ENCODE measurements at regions not wholly inside any gene's neighbourhood (a gene's known extent, or its start where the extent isn't known, plus 50 kb on each side); places are given as distances from the start of the nearest gene placed in this dataset.
A peak's percentile ranks its signal among the peaks of the same experiment; 100 is the strongest.

DNA sequence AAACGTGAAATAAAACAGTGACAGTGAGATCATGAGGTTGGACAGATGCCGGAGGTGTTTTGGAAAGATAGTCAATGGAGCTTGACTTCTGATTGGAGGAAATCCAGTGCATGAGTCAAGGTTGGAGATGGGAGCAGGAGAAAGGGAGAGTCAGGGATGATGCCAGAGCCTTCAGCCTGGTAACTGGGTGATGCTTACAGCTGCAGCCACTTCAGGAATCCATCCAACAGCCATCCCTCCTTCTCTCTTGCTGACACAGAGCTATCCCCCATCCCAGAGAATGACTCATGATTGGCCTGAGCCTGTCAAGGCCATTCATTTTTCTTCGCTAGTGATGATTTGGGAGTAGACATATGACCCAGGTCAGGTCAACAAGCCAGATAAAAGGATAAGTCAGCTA, 112.8 kb downstream of the SAMD5 start:
- no peak for DNase-seq

DNA sequence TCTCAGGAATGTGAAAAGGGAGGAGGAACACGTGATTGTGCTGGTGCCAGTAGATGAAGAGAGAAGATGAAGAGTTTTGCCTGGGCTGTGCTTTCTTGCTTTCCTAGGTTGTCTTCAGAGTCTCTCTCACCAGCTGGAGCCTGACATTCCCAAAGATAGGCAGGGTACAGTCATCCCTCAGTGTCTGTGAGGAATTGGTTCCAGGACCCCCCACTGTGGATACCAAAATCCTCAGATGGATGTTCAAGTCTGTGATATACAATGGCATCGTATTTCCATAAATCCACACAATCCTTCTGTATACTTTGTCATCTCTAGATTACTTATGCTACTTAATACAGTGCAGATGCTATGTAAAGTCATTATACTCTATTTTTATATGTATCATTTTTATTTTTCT, 113.5 kb downstream of the SAMD5 start:
- no peak for DNase-seq

DNA sequence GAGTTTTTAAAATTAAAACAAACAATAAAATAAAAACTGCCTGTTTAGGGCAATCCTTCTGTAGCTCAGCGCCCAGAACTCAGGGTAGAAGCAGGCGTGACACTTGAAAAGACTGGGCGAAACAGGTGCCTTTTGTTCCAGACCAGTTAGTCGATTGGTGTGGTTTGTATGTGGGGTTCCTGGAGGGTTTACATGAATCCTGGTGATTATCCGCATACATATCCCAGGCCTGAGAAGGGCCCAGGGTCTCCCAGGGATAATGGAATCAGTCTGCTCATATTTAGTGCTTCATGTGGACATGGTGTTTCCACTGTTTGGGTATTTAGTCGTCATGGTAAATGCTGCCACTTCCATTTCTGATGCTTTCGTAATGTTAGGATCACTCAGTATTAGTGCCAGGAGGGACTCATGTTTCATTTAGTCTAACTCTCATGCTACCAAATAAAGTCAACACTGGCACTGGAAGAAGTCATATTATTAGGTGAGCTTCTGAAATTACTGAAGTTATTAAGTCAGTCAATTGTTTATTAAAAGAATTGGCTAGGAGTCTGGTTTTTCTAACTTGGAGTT, 116.5 kb downstream of the SAMD5 start:
- DNase-seq = no peak

DNA sequence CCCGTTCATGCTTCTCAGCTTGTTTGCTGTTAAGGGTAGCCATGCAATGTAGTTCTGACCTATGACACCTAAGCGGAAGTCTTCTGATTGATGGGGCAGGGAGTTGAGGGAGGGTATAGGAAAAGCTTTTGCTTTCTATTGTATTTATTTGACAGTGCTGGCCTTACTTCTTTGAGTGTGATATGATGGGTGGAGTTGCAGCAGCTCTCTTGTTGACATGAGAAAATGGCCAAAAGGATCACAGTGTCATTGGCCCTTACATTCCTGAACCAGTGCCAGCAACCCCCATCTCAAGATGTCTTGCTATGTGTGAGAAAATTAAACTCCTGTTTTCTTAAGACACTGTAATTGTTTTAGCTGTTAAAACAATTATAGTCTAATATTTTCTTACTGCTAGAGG, 117.5 kb downstream of the SAMD5 start:
- DNase-seq = no peak

DNA sequence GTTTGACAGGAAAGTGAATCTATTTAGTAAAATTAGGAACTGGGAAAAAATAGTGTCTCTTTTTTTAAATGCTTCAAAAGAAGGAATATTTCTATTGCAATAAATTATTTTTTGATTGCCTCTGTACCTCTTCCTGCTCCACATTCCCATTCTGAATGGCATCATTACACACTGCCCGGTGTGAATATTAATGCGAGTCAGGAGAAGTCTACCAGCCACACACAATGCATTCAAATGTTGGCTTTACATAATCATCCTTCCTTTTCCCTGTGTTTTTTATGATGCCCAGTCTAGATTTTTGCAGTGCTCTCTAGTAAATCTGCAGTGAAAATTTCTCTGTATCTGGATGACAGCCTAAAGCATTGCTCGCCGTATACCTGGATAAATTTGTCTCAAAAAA, 118.9 kb downstream of the SAMD5 start:
- no peak for DNase-seq

DNA sequence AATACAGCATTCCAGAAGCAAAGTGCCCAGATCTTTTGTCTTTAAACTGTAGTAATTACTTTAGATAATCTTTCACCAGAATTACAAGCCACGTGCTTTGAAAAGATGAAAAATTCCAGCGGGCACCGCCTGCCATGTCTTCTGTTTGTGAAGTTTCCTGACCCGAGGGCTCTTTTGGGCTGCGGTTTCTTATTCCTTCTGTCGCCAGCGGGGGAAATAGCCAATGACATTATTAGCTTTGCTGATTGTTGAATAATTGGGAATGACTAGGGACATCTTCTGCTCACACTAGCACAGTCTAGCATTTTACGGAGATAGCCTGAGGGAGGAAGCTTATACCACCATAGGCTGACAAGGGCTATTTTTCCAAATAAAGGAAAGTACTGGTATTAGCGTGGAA, 124.7 kb downstream of the SAMD5 start:
- no peak for DNase-seq

DNA sequence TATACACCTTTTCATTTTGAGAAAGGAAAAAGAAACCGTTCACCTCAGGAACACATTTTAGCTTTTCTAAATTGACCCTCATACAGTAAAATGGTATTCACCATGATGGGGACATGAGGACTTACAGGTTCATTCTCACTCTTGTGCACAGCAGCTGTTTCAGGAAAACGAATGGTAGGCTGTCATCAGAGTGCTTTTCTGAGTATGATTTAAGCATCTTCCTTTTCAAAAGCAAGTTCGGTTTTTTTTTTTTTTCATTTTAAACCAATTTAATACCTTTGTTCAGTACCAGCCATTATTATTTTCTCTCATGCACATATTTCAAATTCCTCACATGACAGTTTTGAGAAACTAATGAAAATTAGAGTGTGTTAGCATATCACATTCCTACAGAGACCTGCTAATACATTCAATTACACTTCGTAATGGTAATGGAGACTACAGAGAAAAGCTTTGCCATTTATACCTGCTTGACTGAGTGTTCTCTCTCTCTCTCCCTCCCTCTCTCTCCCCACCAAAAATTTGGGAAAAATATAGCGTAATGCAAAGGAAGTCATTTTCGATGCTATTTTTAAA, 129.2 kb downstream of the SAMD5 start:
- no peak for DNase-seq

DNA sequence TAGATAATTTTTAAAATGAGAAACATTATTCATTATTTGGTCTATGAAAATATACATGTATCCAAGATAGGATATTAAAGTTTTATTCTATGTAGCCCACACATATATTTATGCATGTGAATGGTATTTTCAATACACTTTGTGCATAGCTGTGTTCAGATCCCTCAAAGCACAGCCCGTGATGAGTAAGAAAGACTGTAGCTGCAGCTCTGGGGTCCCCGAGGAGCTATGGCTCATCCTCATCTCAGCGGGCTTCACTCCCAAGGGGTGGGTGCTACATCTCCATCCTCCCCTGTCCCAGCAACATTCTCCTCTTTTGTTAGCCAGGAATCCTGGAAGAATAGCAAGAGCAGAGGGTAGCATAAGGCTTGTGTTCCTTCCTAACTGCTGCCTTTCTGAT, 130.8 kb downstream of the SAMD5 start:
- DNase-seq = no peak

DNA sequence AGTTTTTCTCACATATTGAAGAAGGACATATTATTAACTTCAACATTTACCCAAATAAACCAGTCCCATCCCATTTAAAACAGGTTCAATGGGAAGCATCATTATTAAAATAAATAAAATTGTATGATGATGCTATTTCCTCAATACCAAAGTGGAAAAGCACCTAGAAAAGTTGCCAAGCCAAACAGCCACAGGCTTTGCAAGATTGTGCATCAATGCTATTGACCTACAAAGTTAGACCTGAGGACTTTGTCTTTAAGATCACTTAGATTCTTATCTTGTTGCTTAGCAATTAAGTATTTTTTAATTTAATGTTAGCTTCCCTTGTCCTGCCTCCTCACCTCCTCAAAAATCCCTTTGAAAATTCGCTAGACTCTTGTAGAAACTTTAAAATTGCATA, 132.1 kb downstream of the SAMD5 start:
- DNase-seq = no peak

DNA sequence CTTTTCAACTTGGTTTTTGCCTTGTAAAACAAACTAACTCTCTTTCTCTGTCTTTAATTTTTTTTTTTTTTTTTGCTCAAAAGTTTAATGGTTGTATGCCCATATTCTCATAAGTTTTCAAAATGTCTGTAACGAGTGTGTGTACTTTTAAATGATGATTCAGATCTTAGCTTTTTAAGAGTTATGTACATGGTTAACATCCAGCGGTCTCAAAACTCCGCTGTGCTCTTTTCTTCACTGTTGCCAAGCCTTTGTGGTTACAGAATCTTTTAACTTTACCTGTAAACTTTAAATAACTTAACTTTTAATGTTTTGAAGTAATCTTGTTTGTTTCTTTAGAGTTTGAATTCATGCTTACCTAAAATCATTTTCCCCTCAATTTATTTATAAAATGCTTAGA, 133.0 kb downstream of the SAMD5 start:
- no peak for DNase-seq

DNA sequence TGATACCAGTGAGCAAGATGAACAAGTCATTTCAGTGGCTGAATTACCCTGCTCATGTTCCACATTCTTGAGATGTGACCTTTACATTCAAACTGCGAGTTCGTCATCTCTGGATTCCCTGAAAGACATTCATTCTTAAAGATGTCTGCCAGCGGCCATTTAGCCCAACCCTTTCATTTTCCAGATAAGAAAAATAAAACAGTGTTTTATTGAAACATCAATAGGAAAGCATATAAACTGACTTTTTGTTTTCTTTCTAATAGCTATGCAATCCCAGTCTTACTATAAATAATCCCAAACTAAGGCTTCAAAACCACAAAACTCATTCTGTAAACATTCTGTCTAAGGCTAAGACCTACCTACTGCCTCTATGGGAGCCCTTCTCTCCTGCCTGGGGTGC, 134.0 kb downstream of the SAMD5 start:
- peak in 1 of 2 donors; percentile 17 for DNase-seq

DNA sequence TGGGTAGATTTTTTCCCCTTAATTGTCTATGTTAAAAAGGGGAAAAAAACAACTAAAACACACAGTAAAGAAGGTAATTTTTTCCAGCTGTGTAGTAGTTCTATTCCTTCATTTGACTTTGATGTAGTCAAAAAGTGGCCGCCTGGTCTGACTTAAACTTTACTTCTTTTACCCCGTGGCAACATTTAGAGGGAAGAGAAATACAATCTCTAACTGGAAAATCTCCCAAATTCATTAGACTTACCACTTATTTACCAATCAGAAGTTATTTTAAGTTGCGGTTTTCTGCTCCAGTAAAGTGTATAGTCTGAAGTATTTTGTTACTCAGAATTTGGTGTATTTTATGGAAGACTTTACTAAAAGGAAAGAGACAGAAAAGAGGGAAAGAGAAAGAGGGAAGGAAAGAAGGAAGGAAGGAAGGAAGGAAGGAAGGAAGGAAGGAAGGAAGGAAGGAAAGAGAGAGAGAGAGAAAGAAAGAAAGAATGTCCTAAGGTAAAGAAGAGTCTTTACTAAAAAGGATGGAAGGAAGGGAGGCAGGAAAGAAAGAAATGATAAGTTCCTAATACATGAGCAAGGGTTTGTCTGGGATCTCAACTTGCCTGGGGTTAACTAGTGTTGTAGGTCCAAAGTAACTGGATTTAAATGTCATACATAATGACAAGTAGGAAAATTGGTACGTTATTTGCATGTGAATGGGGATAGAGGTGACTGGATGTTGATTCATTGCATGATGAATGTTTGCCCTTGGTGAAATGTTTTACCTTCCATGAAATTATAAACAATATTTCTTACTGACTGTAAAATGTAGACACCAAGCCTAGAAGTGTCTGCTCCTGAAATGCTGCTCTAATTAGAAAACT, 135.1 kb downstream of the SAMD5 start:
- DNase-seq = no peak

DNA sequence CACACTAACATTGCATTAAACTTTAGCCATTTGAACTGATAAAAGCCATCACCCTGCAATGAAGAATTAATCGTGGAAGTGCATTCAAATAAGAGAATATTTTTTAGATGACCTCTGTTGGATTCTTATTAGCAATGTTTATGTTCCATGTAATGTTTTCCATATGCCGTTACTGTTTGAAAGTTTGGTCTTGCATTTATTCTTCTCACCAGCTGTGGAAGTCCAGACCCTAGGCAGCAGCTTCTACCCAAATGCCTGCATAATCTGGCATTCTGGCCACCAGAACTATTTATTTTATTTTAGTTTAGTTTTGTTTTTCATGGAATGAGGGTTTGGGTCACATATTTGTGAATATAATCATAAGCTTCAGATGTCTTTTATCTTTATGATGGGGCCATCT, 140.4 kb downstream of the SAMD5 start:
- DNase-seq = peak; percentile 32 to 45

DNA sequence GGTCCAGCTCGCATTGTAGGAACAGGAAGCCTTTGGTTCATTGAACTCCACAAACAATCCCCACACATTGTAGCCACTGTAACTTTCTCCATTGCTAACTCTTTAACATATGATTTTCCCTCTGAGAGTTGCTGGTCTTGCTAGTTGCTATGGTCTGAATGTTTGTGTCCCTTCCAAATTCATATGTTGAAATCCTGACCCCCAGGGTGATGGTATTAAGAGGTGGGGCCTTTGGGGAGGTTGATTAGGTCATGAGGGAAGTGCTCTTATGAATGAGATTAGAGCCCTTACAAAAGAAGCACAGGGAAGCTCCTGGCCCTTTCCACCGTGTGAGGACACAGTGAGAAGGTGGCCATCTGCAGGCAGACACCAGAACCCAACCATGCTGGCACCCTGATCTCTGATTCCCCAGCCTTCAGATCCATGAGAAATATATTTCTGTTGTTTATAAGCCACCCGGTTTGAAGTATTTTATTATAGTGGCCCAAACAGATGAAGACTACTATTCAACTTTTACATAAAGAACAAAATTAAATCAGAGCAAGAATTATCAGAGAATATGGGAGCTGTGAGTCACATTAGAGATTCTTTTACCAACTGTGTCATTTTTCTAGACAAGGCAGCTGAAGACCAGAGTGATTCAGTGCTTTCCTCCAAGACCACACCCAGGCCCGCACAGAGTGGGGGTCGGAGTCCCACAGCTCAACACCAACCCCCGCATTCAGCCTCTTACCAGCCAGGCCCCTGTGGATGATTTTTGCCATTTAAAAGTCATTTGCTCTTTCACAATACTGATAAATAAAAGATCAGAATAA, 143.0 kb downstream of the SAMD5 start:
- DNase-seq = peak; percentile 61 to 70

DNA sequence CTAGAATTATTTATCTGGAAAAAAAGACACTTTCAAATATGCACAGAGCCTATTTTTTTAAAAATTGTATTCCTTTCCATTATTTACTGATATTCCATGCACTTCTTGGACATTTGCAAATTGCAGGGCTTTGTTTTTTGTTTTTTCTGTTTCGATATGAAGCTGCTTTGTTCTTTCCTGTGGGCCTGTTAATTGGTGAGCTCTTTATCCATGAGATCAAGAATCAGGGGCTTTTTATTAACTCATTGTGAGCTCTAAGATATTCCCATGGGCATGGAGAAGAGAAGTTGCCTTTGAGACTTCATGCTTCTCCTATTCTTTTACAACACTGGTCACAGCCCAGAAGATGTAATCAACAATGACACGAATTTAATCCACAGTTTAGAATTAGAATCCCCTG, 145.1 kb downstream of the SAMD5 start:
- DNase-seq = no peak

DNA sequence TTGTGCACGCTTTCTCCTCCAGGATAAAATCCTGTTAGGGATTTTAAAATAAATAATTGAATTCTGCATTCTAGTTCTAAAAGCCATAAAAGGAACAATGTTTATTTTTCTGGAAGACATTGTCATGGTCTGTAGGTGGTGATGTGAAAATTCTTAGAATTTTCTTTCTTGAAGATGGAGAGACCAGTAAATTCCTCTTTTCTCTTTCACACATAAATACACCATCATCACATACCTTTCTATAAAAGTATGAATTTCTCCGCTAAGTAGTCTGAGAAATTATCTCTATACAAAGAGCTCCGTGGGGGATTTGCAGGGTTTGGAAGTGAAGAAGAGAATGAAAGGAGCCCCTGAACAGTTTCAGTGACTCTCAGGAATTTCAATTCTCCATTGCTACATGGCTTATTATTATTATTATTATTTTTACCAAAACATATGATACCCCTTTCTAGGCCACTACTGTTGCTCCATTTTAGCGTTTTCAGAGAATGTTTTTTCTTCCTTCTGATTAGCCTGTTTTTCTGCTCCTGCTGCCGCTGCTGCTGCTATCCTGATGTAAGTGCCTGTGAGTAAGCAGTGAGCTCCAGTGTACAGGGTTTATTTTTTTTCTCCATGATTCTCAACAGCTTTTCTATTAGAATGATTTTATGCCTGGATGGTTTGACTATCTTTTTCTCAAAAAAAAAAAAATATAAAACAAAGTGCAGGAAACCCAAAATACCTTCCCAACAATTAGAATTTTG, 145.8 kb downstream of the SAMD5 start:
- DNase-seq = no peak

DNA sequence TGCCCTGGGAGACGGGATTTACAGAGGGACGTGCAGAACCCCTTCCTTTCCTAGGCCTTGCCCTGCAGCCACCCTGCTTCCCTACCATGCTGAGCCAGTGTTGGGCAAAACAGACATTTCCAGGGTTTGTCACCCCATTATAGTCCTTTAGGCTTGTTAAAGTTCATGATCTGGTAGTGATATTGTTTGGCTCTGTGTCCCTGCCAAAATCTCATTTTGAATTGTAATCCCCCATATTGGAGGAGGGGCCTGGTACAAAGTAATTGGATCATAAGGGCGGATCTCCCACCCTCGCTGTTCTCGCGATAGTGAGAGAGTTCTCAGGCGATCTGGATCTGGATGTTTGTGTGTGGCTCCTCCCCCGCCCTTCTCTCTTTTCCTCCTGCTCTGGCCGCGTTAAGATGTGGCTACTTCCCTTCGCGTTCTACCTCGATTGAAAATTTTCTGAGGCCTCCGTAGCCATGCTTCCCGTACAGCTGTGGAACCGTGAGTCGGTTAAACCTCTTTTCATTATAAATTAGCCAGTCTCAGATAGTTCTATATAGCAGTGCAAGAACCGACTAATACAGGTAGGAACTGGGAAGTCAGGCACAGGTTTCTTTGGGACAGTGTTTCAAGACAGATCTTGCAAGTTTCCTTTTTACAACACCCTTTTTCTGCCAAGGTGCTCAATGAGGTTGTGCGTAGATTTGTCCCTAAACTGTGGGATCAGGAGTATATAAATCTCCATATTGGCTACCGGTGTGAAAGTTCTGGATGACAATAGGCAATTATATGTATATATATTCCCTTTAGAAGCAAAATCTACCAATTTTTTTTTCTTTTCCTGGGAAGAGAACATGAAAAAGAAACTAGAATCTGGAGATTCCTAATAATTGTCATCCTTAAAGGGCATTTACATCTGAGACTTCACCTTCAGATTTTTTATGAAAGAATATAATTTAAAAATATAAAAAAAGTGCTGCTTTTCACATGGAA, 152.1 kb downstream of the SAMD5 start:
- DNase-seq = no peak

DNA sequence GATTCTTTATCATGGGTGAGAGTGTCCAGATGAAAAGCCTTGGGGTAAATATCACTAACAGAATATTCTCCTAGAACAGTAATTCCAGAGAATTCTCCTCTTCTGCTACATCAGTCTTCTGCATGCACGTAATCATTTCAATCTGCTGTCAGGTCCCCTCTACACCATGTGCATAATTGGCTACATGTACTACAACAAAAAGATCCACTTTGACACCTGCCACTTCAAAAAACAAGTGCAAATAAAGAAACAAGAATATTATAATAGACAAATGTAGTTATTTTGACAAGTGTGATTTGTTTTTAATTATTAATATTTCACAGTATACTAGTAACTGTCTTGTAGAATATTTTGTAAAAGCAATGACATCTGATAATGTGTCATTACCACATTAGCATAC, 154.2 kb downstream of the SAMD5 start:
- no peak for DNase-seq

DNA sequence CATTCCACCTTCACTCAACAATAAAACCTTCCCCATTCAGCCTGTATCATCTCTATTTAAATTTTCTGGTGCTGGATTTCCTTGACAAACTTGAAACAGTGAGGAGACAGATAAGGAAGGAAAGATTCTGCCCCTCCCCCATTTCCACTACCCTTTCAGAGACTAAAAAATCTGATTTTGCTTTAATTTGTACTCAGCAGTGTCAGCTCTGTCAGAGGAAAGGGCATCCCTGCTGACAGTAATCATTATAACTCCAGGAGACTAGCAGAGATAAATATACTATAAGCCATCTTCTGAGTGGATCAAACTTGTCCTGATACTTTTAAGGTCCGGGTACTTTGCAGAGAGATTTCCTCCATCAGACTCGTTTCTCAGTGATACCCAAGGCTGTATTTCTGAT, 155.6 kb downstream of the SAMD5 start:
- DNase-seq = no peak

DNA sequence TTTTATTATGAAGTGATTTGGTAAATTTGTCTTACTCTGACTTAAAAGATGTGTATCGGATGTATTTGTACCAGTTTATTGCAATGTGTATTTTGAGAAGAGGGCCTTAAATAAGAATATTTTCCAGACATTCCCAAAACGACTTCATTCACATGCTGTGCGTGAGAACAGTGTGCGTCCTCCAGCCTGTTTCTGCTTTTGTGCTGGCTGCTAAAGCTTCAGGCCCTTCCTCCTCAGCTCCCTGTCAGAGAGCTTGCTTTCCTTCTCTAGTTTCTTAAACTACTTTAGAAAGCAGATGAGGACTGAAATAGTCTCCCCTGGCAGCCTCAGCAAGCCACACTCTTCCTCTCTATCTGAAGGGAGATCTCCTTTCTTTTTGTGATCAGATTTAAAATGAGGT, 157.8 kb downstream of the SAMD5 start:
- no peak for DNase-seq

DNA sequence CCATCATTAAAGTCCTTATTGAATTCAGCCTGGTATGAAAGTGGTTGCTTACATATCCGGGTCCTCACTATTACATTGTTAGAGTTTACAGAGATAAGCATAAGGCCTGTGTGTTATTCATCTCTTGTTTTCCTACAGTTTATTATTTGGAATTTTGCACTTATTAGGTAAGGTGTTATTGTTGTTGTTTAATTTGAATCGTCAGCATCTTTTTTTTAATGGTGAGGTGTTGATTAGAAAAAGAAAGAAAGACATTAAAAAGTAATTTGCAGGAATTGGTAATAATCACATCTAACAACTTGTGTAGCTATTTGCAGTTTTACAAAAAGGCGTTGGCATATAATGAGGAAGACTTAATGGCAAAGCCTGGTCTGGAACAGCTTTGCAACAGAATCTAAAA, 158.6 kb downstream of the SAMD5 start:
- DNase-seq = no peak

Measured in right lung (tissue), 2 donors.